ENCODE measurements at regions not wholly inside any gene's neighbourhood (a gene's known extent, or its start where the extent isn't known, plus 50 kb on each side); places are given as distances from the start of the nearest gene placed in this dataset.

GRCh38 chr2:37874470-37874869, 50.6 kb upstream of the RMDN2 start:
- TF ChIP-seq CTCF (conservative IDR thresholded peaks at IDR 0.05) (no peak), EZH2 (IDR thresholded peaks at IDR 0.05; ENCODE audit: low read depth) (no peak)
